Neural cell (in vitro differentiated cells): ENCODE measurements at regions not wholly inside any gene's neighbourhood (a gene's known extent, or its start where the extent isn't known, plus 50 kb on each side); places are given as distances from the start of the nearest gene placed in this dataset.

Experiments
- EZH2 ChIP-seq: fragments of 200-600, 300-800 bp; shearing (Covaris generic), sonication (generic); IDR thresholded peaks from 2 replicates; pipeline ENCODE4 v1.6.1; 2014; ENCODE audit warnings: antibody characterized with exemption, low read length, borderline replicate concordance, mild to moderate bottlenecking; ENCODE audit not compliant: insufficient read depth, poor library complexity, severe bottlenecking
- POLR2AphosphoS5 ChIP-seq: IDR thresholded peaks from 2 replicates; pipeline ENCODE4 v1.6.1; 2012
- RAD21 ChIP-seq: fragments of 450-650 bp; conservative IDR thresholded peaks from 2 replicates; pipeline ENCODE4 v1.6.1; 2014; ENCODE audit warnings: antibody characterized with exemption, mild to moderate bottlenecking, moderate library complexity
- SMC3 ChIP-seq: fragments of 450-650 bp; conservative IDR thresholded peaks from 2 replicates; pipeline ENCODE4 v1.6.1; 2014; ENCODE audit warnings: antibody characterized with exemption, mild to moderate bottlenecking, moderate library complexity; ENCODE audit not compliant: poor library complexity
- TF ChIP-seq, protein P1 (sequence below): fragments of 450-650 bp; IDR thresholded peaks from 2 replicates; pipeline ENCODE4 v1.5.1; 2014; ENCODE audit warnings: antibody characterized with exemption, mild to moderate bottlenecking, moderate library complexity; ENCODE audit not compliant: poor library complexity, severe bottlenecking

- TF ChIP-seq, protein P1, sequence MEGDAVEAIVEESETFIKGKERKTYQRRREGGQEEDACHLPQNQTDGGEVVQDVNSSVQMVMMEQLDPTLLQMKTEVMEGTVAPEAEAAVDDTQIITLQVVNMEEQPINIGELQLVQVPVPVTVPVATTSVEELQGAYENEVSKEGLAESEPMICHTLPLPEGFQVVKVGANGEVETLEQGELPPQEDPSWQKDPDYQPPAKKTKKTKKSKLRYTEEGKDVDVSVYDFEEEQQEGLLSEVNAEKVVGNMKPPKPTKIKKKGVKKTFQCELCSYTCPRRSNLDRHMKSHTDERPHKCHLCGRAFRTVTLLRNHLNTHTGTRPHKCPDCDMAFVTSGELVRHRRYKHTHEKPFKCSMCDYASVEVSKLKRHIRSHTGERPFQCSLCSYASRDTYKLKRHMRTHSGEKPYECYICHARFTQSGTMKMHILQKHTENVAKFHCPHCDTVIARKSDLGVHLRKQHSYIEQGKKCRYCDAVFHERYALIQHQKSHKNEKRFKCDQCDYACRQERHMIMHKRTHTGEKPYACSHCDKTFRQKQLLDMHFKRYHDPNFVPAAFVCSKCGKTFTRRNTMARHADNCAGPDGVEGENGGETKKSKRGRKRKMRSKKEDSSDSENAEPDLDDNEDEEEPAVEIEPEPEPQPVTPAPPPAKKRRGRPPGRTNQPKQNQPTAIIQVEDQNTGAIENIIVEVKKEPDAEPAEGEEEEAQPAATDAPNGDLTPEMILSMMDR = no peak
- TF ChIP-seq POLR2AphosphoS5 (no peak), RAD21 (no peak), SMC3 (no peak), EZH2 (no peak)
Observed at GRCh38 chr20:12063106-12063684, 145.5 kb downstream of the BTBD3 start.
